ENCODE measurements at regions not wholly inside any gene's neighbourhood (a gene's known extent, or its start where the extent isn't known, plus 50 kb on each side); places are given as distances from the start of the nearest gene placed in this dataset.
A peak's percentile ranks its signal among the peaks of the same experiment; 100 is the strongest.

- no peaks in the 10 kb centered on the region for H3K4me1 ChIP-seq
- H3K4me3 ChIP-seq: no peak overlapping the region
- H3K27me3 ChIP-seq: no peaks in the 10 kb centered on the region
- intact Hi-C loops (cut with DNase I): no loop called here
- DNase-seq: no peak
- no peak for ATAC-seq
- H3K9me3 ChIP-seq: peaks cover 0 to 21% of the 10 kb centered on the region in 2 donors
- H3K36me3 ChIP-seq: no peaks in the 10 kb centered on the region
- no peak for TF ChIP-seq CTCF (IDR thresholded peaks at IDR 0.05)
- no peak overlapping the region for H3K27ac ChIP-seq
These were observed 59.9 kb upstream of the SHISAL1 start for GRCh38 chr22:44372611-44373010.

- H3K27ac ChIP-seq: no peak overlapping the region
- intact Hi-C loops (cut with DNase I): no loop called here
- ATAC-seq: no peak
- H3K27me3 ChIP-seq: no peaks in the 10 kb centered on the region
- no peaks in the 10 kb centered on the region for H3K4me1 ChIP-seq
- peaks cover 0 to 20% of the 10 kb centered on the region in 2 donors for H3K9me3 ChIP-seq
- peak in 1 of 4 donors; percentile 8 for DNase-seq
- H3K4me3 ChIP-seq: no peak overlapping the region
- TF ChIP-seq CTCF (IDR thresholded peaks at IDR 0.05): no peak
- no peaks in the 10 kb centered on the region for H3K36me3 ChIP-seq
These were observed 59.2 kb upstream of the SHISAL1 start for GRCh38 chr22:44371741-44372525.

GRCh38 chr22:44369916-44370801 is 57.4 kb upstream of the SHISAL1 start:
- intact Hi-C loops (cut with DNase I): no loop called here

GRCh38 chr22:44369293-44369661 is 56.5 kb upstream of the SHISAL1 start:
- intact Hi-C loops (cut with DNase I): no loop called here
- Histone ChIP-seq H3K27me3 (no peaks in the 10 kb centered on the region), H3K9me3 (no peaks in the 10 kb centered on the region), H3K4me1 (no peaks in the 10 kb centered on the region), H3K27ac (no peak overlapping the region), H3K4me3 (no peak overlapping the region), H3K36me3 (no peaks in the 10 kb centered on the region)
- DNase-seq (peak in 1 of 4 donors; percentile 68), ATAC-seq (no peak)
- TF ChIP-seq CTCF (IDR thresholded peaks at IDR 0.05): no peak

More at GRCh38 chr22:44369916-44370801, 57.4 kb upstream of the SHISAL1 start:
- no peak for ATAC-seq
- TF ChIP-seq CTCF (IDR thresholded peaks at IDR 0.05): no peak
- Histone ChIP-seq H3K27ac (no peak overlapping the region), H3K9me3 (peaks cover 0 to 8% of the 10 kb centered on the region in 2 donors), H3K36me3 (no peaks in the 10 kb centered on the region), H3K27me3 (no peaks in the 10 kb centered on the region), H3K4me1 (no peaks in the 10 kb centered on the region), H3K4me3 (no peak overlapping the region)
- peak in 1 of 4 donors; percentile 37 for DNase-seq
